ENCODE measurements at regions not wholly inside any gene's neighbourhood (a gene's known extent, or its start where the extent isn't known, plus 50 kb on each side); places are given as distances from the start of the nearest gene placed in this dataset.

DNA sequence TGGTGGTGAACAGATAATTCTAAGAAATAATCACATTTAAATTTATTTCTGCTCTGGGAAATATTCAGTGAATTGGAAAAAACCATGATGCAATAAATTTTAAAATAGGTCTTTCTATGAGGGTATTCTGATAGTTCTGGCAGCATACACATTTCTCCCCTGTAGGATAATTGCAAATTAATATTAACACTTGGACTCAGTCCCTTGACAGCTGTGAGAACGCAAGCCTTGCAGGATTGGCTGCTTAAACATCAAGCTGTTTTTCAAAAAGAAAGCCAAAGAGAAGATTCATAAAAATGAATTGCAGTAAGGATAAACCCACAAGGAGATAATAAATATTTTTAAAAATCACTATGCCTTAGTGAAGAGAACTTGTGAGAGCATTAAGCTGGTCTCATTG, 180.0 kb downstream of the MTRR start:
- TF ChIP-seq SIN3A (IDR thresholded peaks at IDR 0.05; ENCODE audit: borderline replicate concordance, insufficient read depth, low read length) (no peak), POLR2AphosphoS5 (IDR thresholded peaks at IDR 0.05; ENCODE audit: low read depth, low read length) (no peak)

All from PFSK-1 (cell line).